ENCODE measurements at regions not wholly inside any gene's neighbourhood (a gene's known extent, or its start where the extent isn't known, plus 50 kb on each side); places are given as distances from the start of the nearest gene placed in this dataset.

- no peak for DNase-seq
These were observed 280.6 kb upstream of the RTL1 start for GRCh38 chr14:101184104-101184455.

- DNase-seq = no peak
These were observed 281.1 kb upstream of the RTL1 start for GRCh38 chr14:101184572-101184971.

- DNase-seq = no peak
These were observed 281.7 kb upstream of the RTL1 start for GRCh38 chr14:101185073-101185835.

- DNase-seq = no peak
These were observed 282.4 kb upstream of the RTL1 start for GRCh38 chr14:101185946-101186345.

DNA sequence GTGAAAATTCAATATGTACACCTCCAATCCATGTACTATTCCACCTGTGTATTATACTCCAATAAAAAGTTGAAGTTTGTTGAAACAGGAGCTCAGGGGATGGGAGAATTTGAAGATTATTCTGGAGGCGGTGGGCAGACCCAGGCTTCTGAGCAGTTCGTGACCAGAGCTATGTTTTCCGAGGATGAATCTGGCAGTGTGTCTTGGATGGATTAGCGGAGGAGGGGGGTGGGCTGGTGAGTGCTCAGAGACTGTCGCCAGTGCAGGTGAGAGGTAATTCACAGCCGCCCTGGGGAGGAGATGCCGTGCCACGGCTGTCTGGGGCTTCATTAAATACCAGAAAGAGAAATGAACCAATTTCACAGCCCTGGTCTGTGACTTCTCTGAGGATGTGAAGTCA is 283.0 kb upstream of the RTL1 start:
- no peak for DNase-seq

DNA sequence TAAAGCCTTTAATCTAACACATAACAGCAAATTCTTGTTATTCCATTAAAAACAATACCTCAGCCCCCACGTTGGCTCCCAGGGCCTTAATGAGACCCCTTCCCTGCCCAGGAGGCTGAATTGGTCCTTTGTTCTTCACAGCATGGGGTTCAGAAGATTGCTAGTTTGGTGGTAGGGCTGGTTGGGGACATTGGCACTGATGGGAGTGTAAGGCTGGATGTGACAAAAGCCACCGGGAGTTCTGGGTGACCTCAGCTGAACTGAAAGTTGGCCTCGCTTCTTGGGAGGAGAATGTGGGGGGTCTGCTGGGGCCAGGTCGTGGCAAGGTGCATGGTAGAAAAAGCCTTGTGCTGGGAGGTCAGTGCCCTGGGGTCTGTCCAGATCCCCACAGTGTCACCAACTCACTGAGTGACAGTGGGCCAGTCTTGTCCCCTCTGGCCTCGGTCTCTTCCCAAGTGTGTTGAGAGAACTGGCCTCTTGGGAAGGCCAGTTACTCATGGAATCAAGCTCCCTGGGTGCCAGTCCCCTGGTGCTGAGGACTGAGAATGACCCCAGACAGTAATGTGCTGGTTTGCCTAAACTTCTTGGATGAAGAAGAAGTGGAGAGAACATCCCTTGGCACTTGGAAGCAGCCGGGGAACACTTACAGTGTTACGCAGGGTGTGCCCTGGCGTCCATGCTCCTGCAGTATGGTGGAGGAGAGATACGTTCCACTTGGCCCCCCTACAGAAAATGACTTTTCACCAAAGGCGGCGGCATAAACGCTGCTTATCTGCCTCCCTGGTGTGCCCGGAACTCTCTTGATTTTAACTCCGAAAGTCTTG is 283.7 kb upstream of the RTL1 start:
- no peak for DNase-seq

- DNase-seq = no peak
These were observed 284.5 kb upstream of the RTL1 start for GRCh38 chr14:101187816-101188570.

DNA sequence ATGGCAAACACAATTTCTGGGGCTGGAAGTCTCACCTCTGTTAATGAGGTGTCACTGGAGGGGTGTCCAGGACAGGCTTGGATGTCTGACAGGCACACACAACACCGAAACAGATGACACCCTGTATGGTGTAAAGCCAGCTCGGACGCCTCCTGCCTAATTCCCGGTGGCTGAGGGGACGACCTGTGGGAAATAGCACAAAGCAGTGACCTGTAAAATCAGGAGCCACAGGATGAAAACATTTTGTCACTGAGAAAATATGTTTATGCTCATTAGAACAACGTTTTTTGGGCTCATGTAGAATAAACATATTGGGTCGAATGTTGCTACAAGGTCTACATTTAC is 285.0 kb upstream of the RTL1 start:
- no peak for DNase-seq

- no peak for DNase-seq
These were observed 285.7 kb upstream of the RTL1 start for GRCh38 chr14:101189266-101189665.

DNA sequence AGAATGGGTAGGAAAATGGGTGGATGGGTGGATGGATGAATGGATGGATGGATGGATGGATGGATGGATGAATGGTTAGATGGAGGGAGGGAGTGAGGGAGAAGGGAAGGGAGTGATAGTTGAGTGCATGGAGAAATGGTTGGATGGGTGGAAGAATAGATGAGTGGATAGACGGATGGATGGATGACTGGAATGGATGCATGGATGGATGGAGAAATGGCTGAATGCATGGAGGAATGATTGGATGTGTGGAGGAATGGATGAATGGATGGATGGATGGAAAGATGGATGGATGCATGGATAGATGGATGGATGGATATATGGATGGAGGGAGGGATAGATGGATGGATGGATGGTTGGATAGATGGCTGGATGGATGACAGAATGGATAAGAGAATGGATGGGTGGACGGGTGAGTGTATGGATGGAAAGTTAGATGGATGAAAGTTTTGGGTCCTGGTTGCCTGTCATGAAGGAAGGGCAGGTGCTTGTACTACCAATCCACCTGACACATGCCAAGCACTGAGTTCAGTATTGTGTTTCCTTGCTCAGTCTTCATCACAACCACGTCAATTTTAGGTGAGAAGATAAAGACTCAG is 286.5 kb upstream of the RTL1 start:
- no peak for DNase-seq

- DNase-seq = no peak
These were observed 287.7 kb upstream of the RTL1 start for GRCh38 chr14:101191101-101191720.

DNA sequence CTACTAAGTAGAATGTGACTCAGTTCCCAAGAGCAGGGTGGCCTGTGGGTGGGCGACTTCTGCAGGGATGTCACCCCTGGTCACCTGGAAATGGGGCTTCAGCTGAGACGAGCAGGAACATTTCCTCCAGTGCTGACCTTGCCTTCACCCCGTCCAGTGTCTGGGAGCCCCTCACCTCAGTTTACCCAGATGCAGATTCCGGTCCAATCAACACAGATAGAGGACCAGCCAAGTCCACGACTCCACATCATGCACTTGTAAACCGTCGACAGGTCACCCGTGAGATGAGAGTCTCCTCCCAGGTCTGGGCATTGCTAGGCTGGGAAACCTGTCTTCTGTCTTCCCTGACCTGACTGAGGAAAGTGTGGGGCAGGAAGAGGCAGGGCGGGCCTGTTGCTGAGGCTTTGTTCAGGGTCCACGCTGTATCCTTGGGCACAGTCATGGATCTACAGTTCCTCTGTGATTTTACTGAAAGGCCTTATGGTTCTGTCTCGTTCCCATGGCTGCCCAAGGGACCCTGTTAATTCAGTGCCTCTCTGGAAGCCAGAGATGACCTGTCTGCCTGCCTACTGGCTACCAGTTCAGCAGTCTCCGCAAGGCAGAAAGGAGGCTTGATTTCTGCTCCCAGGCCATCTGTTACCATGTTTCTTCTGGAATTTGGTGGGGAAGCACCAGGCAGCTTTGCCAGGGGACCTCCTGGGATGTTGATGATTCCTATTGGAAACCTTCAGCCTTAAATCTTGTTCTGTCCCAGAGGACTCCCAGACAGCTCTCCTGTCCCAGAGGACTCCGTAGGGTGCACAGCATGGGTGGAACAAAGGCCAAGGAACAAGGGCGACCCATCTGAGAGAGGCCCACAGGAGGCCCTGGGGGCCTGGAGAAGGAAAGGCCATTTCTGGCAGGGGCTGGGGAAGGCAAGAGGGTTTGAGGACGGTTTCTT is 288.5 kb upstream of the RTL1 start:
- no peak for DNase-seq

DNA sequence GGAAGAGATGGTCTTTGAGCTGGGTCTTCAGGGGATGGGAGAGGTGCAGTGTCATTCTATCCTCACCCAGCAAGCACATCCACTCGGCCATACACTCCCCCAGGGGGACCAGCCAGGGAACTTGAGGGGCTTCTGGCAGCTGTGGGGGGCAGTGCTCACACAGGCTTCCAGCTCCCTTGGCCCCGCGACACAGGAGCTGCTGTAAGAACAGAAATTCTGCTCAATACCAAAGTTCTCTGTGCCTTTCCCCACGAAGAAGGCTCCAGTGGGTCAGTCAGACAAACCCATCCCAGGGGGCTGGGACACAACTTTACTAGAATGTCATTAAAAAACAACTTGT is 289.1 kb upstream of the RTL1 start:
- no peak for DNase-seq

DNA sequence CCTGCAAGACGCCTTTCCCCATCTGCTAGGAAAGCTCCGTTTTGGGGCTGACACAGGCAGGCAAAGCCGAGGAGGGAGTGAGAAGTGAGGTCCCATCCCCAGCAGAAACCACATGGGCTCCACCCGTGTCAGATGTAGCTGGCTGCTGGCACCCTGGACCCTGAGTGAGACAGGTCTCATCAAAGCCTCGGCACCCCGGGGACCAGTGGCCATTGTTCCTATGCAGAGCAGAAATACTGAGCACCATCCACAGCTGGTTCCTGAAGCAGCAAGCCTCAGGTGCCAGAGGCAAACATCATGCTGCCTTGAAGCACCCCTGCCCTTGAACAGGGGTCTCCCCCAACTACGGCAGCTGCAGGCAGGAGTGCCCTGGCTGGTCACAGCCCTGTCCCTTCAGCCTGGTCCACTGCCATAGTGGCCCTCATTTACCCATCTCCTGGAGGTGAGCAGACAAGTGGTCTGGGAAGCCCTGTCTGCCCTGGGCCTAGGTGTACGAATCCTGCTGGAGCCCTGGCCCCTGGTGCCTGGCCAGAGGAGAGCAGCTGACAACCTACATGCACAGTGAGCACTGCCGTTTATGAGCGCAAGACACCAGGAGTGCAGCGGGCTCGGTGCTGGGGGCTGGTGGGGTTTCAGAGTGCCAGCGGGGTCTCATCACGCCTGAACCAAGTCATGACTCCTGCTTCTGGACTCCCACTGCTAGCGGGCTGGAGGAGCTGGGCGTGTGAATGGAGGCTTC is 289.8 kb upstream of the RTL1 start:
- DNase-seq = no peak

- DNase-seq = peak; percentile 78
These were observed 290.4 kb upstream of the RTL1 start for GRCh38 chr14:101193845-101194372.

DNA sequence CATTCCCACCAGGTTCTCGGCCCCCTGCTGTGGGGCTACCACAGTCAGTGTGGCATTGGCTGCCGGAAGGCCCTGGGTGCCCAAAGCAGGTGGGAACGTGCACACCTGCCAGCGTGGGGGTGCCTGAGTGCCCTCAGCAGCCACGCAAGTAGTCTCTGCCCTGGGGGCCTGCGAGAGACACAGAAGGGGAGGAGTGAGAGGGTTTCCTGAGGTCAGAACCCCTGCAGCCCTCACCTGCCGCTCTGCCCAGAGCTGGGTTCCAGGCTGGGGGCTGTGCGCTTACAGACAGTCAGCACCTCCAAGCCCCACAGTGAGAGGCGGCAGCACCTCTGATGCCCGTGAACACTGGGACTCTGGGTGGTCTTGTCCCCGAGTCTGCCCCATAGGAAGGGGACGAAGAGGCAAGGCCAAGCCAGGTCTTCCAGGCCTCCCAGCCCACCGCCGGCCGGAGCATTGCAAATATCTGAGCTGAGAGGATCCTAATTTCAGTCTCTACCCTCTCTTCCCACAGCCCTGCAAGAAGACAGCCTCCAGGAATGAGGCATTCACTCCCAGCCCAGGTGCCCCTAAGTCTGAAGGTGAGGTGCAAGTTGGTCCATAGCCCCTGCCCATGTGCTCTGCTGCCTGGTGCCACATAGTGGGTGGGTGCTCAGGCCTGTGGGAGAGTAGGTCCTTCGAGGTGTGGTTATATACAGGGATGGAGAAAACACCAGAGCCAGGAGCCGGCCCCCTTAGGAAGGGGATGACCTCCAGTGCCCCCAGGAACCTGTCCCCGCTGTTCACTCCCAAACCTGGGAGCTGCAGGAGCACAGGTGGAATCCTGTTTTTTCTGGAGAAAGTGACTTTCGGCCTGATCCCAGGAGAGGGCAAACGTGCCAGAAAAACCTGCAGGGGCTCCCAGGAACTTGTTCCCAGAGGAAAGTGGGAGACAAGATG is 291.1 kb upstream of the RTL1 start:
- no peak for DNase-seq

DNA sequence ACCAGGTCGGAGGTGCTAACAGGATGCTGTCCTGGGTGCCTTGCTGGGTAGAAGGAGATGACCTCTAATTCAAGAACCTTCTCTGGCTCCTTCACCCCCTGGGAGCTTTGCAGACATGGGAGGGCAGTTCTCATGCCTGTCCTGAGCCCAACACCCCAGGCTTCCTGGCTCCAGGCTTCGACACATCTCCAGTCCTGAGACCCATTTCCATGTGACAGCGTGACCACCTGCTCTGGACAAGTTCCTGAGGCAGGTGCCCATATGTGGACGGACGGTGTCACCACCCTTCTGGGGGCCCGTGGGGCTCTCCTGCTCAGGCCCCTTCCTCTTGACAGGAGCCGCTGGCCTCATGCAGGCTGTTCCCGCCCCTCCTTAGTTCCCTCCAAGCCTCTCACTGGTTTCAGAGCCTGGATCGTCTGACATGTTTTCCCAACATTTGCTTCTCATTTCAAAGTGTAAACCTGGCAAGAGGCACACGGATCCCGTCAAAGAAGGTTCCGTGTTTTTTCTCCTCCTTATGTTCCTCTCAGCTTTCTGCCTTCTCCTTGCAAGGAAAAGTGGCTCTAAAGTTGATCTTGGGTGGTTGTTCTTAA is 291.9 kb upstream of the RTL1 start:
- DNase-seq = no peak

DNA sequence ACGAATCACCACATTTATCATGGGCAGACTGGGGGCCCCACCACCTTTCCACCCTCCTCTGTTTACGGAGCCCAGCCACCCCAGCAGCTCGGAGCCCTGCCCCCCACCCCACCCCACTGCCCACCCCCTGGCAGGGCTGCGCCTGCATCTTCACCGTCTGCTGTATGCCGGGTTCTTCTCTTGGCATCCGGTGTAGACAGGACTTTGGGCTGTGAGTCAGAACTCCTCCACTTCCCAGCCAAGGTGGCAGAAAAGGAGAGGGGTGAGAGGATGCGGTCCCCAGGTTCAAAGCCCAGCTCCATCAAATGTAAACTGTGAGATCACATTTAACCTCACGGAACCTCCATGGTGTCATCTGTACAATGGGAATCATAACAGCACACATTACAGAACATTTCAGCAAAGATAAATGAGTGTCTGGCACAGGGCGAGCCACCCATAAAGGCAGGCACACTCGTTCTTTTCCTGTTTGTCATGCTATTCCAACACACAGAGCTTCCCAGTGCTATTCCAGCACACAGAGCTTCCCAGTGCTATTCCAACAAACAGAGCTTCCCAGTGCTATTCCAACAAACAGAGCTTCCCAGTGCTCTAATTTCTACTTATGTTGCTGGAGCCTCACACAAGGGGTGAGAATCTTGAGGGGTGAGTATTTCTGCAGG is 292.7 kb upstream of the RTL1 start:
- no peak for DNase-seq

Measured in NCI-H1105 treated with DMSO at 0.1 percent for 48 hours (cell line).